Gastrocnemius medialis (tissue), 4 donors: ENCODE measurements at regions not wholly inside any gene's neighbourhood (a gene's known extent, or its start where the extent isn't known, plus 50 kb on each side); places are given as distances from the start of the nearest gene placed in this dataset.

Source experiments
- CTCF ChIP-seq, 5 experiments: fragments of 450-650 bp in 3 of 5; fragments of 200-600 bp in 2 of 5; sonication (generic) in 2 of 5; IDR thresholded peaks in 4 of 5; conservative IDR thresholded peaks in 1 of 5; 1 replicate in 4 of 5; 2 replicates in 1 of 5; pipeline ENCODE4 v1.5.1; 2016 to 2019; ENCODE audit warnings: antibody characterized with exemption in 5 of 5, mild to moderate bottlenecking in 3 of 5, moderate library complexity in 3 of 5
- POLR2A ChIP-seq, 2 donors: fragments of 450-650 bp; IDR thresholded peaks; one replicate each; pipeline ENCODE4 v1.6.1; 2017; ENCODE audit warnings: antibody characterized with exemption in 2 of 2, mild to moderate bottlenecking in 2 of 2, moderate library complexity in 2 of 2

DNA sequence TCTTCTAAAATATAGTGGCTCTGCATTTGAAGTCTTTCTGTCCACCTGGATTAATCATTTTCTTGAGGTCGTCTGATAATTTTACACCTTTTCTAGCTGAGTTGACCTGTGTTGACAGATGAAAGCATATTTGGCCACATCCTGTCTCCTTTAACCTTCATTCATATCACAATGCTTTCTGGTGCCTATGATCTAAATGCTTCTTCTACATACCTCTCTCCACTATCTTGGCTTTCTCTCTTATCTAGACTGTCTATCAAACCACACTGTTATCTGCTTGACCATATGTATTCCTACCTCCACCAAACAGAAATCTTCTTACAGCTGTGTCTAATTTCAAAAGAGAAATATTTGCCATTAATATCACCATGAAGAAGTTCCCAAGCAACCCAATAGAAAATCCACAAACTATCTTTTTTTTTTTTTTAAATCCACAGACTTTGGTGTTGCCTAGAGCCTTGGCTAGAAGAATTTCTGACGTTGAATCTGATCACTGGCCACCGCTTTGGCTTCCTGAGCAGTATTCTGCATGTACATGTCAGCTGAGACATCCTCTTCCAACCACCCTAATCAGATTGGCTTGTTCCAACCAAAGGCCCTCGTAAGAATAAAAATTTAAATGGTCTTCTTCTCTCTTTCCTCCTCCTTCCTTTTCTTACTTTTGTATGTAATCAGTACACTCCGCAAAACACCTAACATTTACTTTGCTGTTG is 66.3 kb upstream of the SP4 start:
- no peak for TF ChIP-seq CTCF (IDR thresholded peaks at IDR 0.05 in 4 of 5, conservative IDR thresholded peaks at IDR 0.05 in 1 of 5)
- no peak for TF ChIP-seq POLR2A (IDR thresholded peaks at IDR 0.05)
